ENCODE measurements at regions not wholly inside any gene's neighbourhood (a gene's known extent, or its start where the extent isn't known, plus 50 kb on each side); places are given as distances from the start of the nearest gene placed in this dataset.

DNA sequence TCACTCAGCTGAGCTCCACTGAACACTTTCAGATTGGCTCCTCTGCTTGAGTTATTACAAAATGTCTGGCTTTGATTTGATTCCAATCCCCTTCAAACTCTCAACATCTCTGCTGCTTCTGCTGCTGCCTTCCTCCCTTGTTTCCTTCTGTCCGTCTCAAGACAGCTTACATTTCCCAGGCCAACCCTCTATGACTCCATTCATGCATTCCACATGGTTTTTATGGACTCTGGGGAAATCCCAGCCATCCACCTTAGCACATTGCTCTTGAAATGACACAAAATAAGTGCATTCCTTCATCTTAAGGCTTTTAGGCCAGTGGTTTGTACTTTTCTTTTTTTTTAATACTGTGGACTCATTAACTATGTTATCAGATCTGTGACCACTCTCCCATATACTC is 68.5 kb upstream of the TMEM164 start:
- 0% methylated on average over 1 of the region's 1 CpG for WGBS (ENCODE audit: insufficient coverage, insufficient replicate concordance, low lambda C conversion rate, missing lambda C conversion rate)
- RAD21 ChIA-PET (ENCODE audit: unreplicated experiment), result no interaction called here
- no peak for DNase-seq (ENCODE audit: low read depth, low spot score)
- H3K27ac ChIP-seq (ENCODE audit: control insufficient read depth, insufficient read depth), result no peak overlapping the region
- intact Hi-C loops (cut with micrococcal nuclease; ENCODE audit: unreplicated experiment) (no loop called here), in situ Hi-C loops (cut with MboI) (no loop called here)
- POLR2A ChIA-PET, result no interaction called here
- no peaks in the 10 kb centered on the region for H3K9me3 ChIP-seq (replicated peaks; ENCODE audit: control insufficient read depth, insufficient read depth, low read length)
- H3K27me3 ChIP-seq (replicated peaks in 1 of 2; ENCODE audit: control insufficient read depth in 2 of 2, insufficient read depth in 2 of 2, low read length in 1 of 2), result no peaks in the 10 kb centered on the region; a peak in 1 of 4 replicates
- H2AFZ ChIP-seq (ENCODE audit: control insufficient read depth, low read depth, low read length), result no peak overlapping the region
- no peak overlapping the region for H3K4me2 ChIP-seq (ENCODE audit: control insufficient read depth, insufficient read depth)
- SMC1A ChIA-PET (ENCODE audit: uncharacterized antibody, unreplicated experiment), result no interaction called here
- ATAC-seq, result no peak
- H3K36me3 ChIP-seq (ENCODE audit: control insufficient read depth in 2 of 2, insufficient read depth in 2 of 2, low read length in 1 of 2), result no peaks in the 10 kb centered on the region
- BruUV-seq (replicated peaks), result no TSS peak
- H3K4me1 ChIP-seq (ENCODE audit: control insufficient read depth, insufficient read depth, low read length), result no peaks in the 10 kb centered on the region
- no peaks in the 10 kb centered on the region for H3K79me2 ChIP-seq (ENCODE audit: control insufficient read depth, insufficient read depth, low read length)
- TF ChIP-seq, protein P1, sequence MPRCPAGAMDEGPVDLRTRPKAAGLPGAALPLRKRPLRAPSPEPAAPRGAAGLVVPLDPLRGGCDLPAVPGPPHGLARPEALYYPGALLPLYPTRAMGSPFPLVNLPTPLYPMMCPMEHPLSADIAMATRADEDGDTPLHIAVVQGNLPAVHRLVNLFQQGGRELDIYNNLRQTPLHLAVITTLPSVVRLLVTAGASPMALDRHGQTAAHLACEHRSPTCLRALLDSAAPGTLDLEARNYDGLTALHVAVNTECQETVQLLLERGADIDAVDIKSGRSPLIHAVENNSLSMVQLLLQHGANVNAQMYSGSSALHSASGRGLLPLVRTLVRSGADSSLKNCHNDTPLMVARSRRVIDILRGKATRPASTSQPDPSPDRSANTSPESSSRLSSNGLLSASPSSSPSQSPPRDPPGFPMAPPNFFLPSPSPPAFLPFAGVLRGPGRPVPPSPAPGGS (IDR thresholded peaks at IDR 0.05; ENCODE audit: borderline replicate concordance, insufficient read depth, low read depth, low read length, poor library complexity, severe bottlenecking), result no peak
- no peak for TF ChIP-seq HDAC6 (IDR thresholded peaks at IDR 0.05; ENCODE audit: unreplicated experiment)
- no peak for TF ChIP-seq PAX5 (IDR thresholded peaks at IDR 0.05; ENCODE audit: borderline replicate concordance, low read depth, low read length)
- TF ChIP-seq, protein P2, sequence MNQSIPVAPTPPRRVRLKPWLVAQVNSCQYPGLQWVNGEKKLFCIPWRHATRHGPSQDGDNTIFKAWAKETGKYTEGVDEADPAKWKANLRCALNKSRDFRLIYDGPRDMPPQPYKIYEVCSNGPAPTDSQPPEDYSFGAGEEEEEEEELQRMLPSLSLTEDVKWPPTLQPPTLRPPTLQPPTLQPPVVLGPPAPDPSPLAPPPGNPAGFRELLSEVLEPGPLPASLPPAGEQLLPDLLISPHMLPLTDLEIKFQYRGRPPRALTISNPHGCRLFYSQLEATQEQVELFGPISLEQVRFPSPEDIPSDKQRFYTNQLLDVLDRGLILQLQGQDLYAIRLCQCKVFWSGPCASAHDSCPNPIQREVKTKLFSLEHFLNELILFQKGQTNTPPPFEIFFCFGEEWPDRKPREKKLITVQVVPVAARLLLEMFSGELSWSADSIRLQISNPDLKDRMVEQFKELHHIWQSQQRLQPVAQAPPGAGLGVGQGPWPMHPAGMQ (IDR thresholded peaks at IDR 0.05; ENCODE audit: borderline replicate concordance), result no peak
- TF ChIP-seq BCL11A (IDR thresholded peaks at IDR 0.05; ENCODE audit: low read depth, low read length), result no peak
- no peak for TF ChIP-seq SIX5 (IDR thresholded peaks at IDR 0.05; ENCODE audit: low read depth, low read length, severe bottlenecking)
- no peak for TF ChIP-seq IKZF1 (conservative IDR thresholded peaks at IDR 0.05)
- H3K4me3 ChIP-seq, result no peak overlapping the region
- no peak overlapping the region for H3K9ac ChIP-seq (ENCODE audit: control insufficient read depth, insufficient read depth, low read length)
- no peak for FAIRE-seq
- CTCF ChIA-PET, result interaction anchor here (1.0 kb wide), 1 partner anchor 20 kb away, joined by 3 read pairs; no protein-coding TSS in a partner anchor
- no peaks in the 10 kb centered on the region for H4K20me1 ChIP-seq (ENCODE audit: control insufficient read depth, insufficient read depth)
